Neural progenitor cell (in vitro differentiated cells): ENCODE measurements at regions not wholly inside any gene's neighbourhood (a gene's known extent, or its start where the extent isn't known, plus 50 kb on each side); places are given as distances from the start of the nearest gene placed in this dataset.

ENCODE experiments used
- DNase-seq: peaks from one replicate; pipeline ENCODE4 v3.0.0-alpha.2; 2016; ENCODE audit warnings: low spot score
- H2AFZ ChIP-seq: fragments of 200-600 bp; sonication (generic); replicated peaks from 2 replicates; pipeline ENCODE4 v1.6.1; 2016; ENCODE audit warnings: antibody characterized with exemption
- H3F3A ChIP-seq: fragments of 200-600 bp; sonication (generic); 2 replicates; pipeline ENCODE4 v1.6.1; 2016; ENCODE audit warnings: antibody characterized with exemption, low read depth
- H3K27ac ChIP-seq: fragments of 200-600 bp; sonication (generic); 2 replicates; pipeline ENCODE4 v1.5.1; 2016; ENCODE audit warnings: mild to moderate bottlenecking
- H3K27me3 ChIP-seq: fragments of 200-600 bp; sonication (generic); 2 replicates; pipeline ENCODE4 v1.6.1; 2016; ENCODE audit warnings: mild to moderate bottlenecking, moderate library complexity
- H3K36me3 ChIP-seq: fragments of 200-600 bp; sonication (generic); 2 replicates; pipeline ENCODE4 v1.5.1; 2016
- H3K4me1 ChIP-seq: fragments of 200-600 bp; sonication (generic); 2 replicates; pipeline ENCODE4 v1.6.1; 2016; ENCODE audit warnings: mixed run types
- H3K4me2 ChIP-seq: fragments of 200-600 bp; sonication (generic); 2 replicates; pipeline ENCODE4 v1.6.1; 2016
- H3K4me3 ChIP-seq: fragments of 200-600 bp; sonication (generic); 2 replicates; pipeline ENCODE4 v1.5.1; 2016
- H3K79me2 ChIP-seq: fragments of 200-600 bp; sonication (generic); 2 replicates; pipeline ENCODE4 v1.6.1; 2016; ENCODE audit warnings: low read depth
- H3K9ac ChIP-seq: fragments of 200-600 bp; sonication (generic); 2 replicates; pipeline ENCODE4 v1.6.1; 2016
- H3K9me3 ChIP-seq: fragments of 200-600 bp; sonication (generic); 2 replicates; pipeline ENCODE4 v1.5.1; 2016; ENCODE audit warnings: low read depth
- H4K20me1 ChIP-seq: fragments of 200-600 bp; sonication (generic); 2 replicates; pipeline ENCODE4 v1.6.1; 2016; ENCODE audit warnings: low read depth
- H3K27ac Mint-ChIP-seq: 3 replicates; pipeline ENCODE4 v1.8.0; 2021; ENCODE audit warnings: mixed read lengths
- H3K27me3 Mint-ChIP-seq: 2 replicates; pipeline ENCODE4 v1.8.0; 2022; ENCODE audit warnings: low read depth, mild to moderate bottlenecking, inconsistent platforms, moderate library complexity, mixed read lengths; ENCODE audit not compliant: insufficient read depth
- H3K36me3 Mint-ChIP-seq: 3 replicates; pipeline ENCODE4 v1.8.0; 2021; ENCODE audit warnings: mixed read lengths
- H3K4me1 Mint-ChIP-seq: 3 replicates; pipeline ENCODE4 v1.8.0; 2021; ENCODE audit warnings: mixed read lengths
- H3K4me3 Mint-ChIP-seq: 3 replicates; pipeline ENCODE4 v1.8.0; 2021; ENCODE audit warnings: mild to moderate bottlenecking, moderate library complexity, mixed read lengths
- H3K9me3 Mint-ChIP-seq: 3 replicates; pipeline ENCODE4 v1.8.0; 2020; ENCODE audit warnings: mixed read lengths
- EZH2 ChIP-seq: fragments of 200-600 bp; sonication (generic); IDR thresholded peaks from 2 replicates; pipeline ENCODE4 v1.6.1; 2017; ENCODE audit warnings: antibody characterized with exemption, mild to moderate bottlenecking, moderate library complexity
- EZH2phosphoT487 ChIP-seq: fragments of 200-600 bp; sonication (generic); IDR thresholded peaks from 2 replicates; pipeline ENCODE4 v1.6.1; 2017; ENCODE audit warnings: antibody characterized with exemption
- TF ChIP-seq, protein P1 (sequence below): fragments of 200-600 bp; sonication (generic); IDR thresholded peaks from 2 replicates; pipeline ENCODE4 v1.5.1; 2017; ENCODE audit warnings: antibody characterized with exemption, mild to moderate bottlenecking

DNA sequence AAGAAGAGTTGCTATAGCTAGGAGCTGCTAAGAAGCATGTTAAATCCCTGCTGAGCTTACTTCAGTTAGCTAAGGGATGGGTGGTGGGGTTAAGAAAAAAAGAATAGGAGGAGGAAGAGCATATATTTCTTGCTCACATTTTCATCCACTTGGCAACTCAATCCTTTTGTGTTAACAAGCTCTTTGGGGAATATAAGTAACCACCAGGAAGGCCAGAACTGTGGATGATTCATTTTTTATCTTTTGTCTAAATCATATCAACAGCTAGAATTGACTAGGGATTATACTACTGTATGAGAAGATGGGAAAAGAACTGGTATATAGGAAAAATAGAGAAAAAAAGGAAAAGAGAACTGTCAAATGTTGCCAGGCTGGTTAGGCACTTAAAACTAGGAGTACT, 555.3 kb upstream of the ARRDC3 start:
- DNase-seq: no peak
- H4K20me1 ChIP-seq: no peaks in the 10 kb centered on the region
- H3F3A ChIP-seq: no peaks in the 10 kb centered on the region
- H3K4me1 ChIP-seq: no peaks in the 10 kb centered on the region
- H3K36me3 Mint-ChIP-seq: no peaks in the 10 kb centered on the region
- no peaks in the 10 kb centered on the region for H3K27me3 ChIP-seq
- no peak overlapping the region for H3K9ac ChIP-seq
- H3K79me2 ChIP-seq: no peaks in the 10 kb centered on the region
- H3K9me3 ChIP-seq: no peaks in the 10 kb centered on the region
- H3K27ac Mint-ChIP-seq: no peak overlapping the region
- H3K27ac ChIP-seq: no peak overlapping the region
- H2AFZ ChIP-seq: no peak overlapping the region
- H3K4me3 ChIP-seq: no peak overlapping the region
- peaks cover 9% of the 10 kb centered on the region for H3K9me3 Mint-ChIP-seq
- peaks cover 5% of the 10 kb centered on the region for H3K27me3 Mint-ChIP-seq
- H3K4me3 Mint-ChIP-seq: no peak overlapping the region
- H3K4me1 Mint-ChIP-seq: peaks cover 6% of the 10 kb centered on the region
- TF ChIP-seq, protein P1, sequence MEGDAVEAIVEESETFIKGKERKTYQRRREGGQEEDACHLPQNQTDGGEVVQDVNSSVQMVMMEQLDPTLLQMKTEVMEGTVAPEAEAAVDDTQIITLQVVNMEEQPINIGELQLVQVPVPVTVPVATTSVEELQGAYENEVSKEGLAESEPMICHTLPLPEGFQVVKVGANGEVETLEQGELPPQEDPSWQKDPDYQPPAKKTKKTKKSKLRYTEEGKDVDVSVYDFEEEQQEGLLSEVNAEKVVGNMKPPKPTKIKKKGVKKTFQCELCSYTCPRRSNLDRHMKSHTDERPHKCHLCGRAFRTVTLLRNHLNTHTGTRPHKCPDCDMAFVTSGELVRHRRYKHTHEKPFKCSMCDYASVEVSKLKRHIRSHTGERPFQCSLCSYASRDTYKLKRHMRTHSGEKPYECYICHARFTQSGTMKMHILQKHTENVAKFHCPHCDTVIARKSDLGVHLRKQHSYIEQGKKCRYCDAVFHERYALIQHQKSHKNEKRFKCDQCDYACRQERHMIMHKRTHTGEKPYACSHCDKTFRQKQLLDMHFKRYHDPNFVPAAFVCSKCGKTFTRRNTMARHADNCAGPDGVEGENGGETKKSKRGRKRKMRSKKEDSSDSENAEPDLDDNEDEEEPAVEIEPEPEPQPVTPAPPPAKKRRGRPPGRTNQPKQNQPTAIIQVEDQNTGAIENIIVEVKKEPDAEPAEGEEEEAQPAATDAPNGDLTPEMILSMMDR: no peak
- no peak for TF ChIP-seq EZH2
- TF ChIP-seq EZH2phosphoT487: no peak
- H3K36me3 ChIP-seq: no peaks in the 10 kb centered on the region
- no peak overlapping the region for H3K4me2 ChIP-seq

GRCh38 chr5:91937121-91937520, 554.0 kb upstream of the ARRDC3 start:
- no peak for TF ChIP-seq EZH2
- no peak for TF ChIP-seq EZH2phosphoT487
- TF ChIP-seq, protein P1: no peak
- Mint-ChIP-seq H3K27me3 (peaks cover 5% of the 10 kb centered on the region), H3K36me3 (no peaks in the 10 kb centered on the region), H3K4me1 (peaks cover 6% of the 10 kb centered on the region), H3K4me3 (no peak overlapping the region), H3K27ac (no peak overlapping the region), H3K9me3 (peaks cover 10% of the 10 kb centered on the region)
- Histone ChIP-seq H3K9me3 (no peaks in the 10 kb centered on the region), H3K27me3 (no peaks in the 10 kb centered on the region), H3K4me2 (no peak overlapping the region), H4K20me1 (no peaks in the 10 kb centered on the region), H3K4me1 (no peaks in the 10 kb centered on the region), H3K9ac (no peak overlapping the region), H3K4me3 (no peak overlapping the region), H3F3A (no peaks in the 10 kb centered on the region), H3K36me3 (no peaks in the 10 kb centered on the region), H2AFZ (no peak overlapping the region), H3K27ac (no peak overlapping the region), H3K79me2 (no peaks in the 10 kb centered on the region)
- DNase-seq: no peak

GRCh38 chr5:91929522-91929817, 546.4 kb upstream of the ARRDC3 start:
- H4K20me1 ChIP-seq: no peaks in the 10 kb centered on the region
- TF ChIP-seq EZH2phosphoT487 (no peak), EZH2 (no peak)
- TF ChIP-seq, protein P1: no peak
- H2AFZ ChIP-seq: no peak overlapping the region

More at GRCh38 chr5:91929522-91929817, 546.4 kb upstream of the ARRDC3 start:
- H3K36me3 ChIP-seq: no peaks in the 10 kb centered on the region
- H3K4me1 ChIP-seq: no peaks in the 10 kb centered on the region
- H3F3A ChIP-seq: no peaks in the 10 kb centered on the region
- H3K79me2 ChIP-seq: no peaks in the 10 kb centered on the region
- Mint-ChIP-seq H3K4me1 (peaks cover 9% of the 10 kb centered on the region), H3K4me3 (no peak overlapping the region), H3K27ac (no peak overlapping the region), H3K9me3 (peaks cover 14% of the 10 kb centered on the region), H3K36me3 (peaks cover 7% of the 10 kb centered on the region), H3K27me3 (no peaks in the 10 kb centered on the region)
- DNase-seq: no peak
- no peaks in the 10 kb centered on the region for H3K27me3 ChIP-seq
- H3K9ac ChIP-seq: no peak overlapping the region
- H3K27ac ChIP-seq: no peak overlapping the region
- no peak overlapping the region for H3K4me2 ChIP-seq
- H3K9me3 ChIP-seq: no peaks in the 10 kb centered on the region
- H3K4me3 ChIP-seq: no peak overlapping the region
